ENCODE measurements at regions not wholly inside any gene's neighbourhood (a gene's known extent, or its start where the extent isn't known, plus 50 kb on each side); places are given as distances from the start of the nearest gene placed in this dataset.
A peak's percentile ranks its signal among the peaks of the same experiment; 100 is the strongest.

DNA sequence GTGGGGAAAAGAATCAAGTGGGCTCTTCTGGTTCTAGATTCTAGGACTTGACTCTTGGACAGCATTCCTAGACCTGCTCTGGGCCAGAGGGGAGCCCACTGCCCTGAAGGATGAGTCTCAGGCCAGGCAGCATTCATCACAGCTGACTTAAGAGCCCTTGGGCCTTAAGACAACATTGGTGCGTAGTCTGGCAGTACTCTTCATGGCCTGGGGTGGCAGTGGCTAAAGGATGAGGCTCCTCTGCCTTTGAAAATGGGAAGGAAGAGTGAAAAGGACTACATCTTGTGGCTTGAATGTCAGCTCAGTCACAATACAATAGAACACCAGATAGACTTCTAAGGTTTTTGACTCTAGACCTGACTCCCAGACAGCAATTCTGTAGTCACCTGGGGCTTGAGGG lies 1415.1 kb upstream of the PRMT6 start:
- DNase-seq: no peak

DNA sequence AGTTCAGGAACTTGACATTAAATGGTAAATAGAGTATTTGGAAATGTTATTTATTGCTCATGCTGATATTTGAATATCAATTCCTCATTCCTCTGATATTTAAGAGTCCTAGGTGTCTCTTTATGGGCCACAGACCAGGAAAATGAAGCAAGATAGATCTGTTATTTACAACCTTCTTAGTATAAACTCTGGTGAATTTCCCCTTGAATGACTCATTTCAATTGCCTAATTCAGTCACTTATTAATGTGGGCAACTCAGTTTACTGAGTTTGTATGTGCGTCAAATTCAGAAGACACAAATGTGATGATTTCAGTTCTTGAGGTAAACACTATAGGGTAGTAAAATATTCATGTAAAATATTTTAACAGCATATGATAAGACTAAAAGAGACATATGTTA lies 1404.4 kb upstream of the PRMT6 start:
- DNase-seq: no peak

DNA sequence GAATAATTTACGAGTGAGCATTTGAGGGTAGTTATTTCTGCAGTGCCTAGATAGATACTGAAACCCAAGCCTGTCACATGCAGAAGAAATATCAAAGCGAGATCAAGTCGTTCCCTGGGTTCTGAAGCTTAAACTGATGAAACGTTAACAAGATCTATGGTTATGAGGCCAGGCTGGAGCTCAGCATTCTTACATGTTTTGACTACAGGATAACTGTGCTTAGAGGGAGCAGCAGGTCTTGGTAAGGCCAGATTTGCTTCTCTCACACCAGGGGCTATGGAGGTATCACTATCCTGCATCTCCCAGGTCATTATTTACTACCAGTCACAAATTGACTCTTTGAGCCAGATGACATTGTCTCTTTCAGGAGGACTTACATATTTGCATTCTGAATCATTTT lies 1401.4 kb upstream of the PRMT6 start:
- DNase-seq: no peak

DNA sequence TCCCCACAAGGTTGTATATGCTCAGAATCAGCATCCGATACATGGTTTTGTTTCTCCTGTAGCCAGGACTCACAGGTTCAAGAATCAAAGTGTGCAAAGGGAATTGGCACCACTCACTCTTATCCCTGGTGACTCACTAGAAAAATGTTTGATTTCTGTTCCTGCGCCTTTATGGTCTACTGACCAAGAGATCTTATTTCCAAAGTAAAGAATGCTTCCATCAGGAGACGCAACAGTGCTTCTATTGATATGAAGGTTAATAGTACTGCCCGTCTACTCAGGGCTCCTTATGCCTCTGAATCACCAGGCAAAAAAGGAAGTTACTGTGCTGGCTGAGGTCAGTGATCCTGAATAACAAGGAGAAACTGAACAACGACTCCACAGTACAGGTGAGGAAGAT lies 1392.0 kb upstream of the PRMT6 start:
- DNase-seq: no peak

DNA sequence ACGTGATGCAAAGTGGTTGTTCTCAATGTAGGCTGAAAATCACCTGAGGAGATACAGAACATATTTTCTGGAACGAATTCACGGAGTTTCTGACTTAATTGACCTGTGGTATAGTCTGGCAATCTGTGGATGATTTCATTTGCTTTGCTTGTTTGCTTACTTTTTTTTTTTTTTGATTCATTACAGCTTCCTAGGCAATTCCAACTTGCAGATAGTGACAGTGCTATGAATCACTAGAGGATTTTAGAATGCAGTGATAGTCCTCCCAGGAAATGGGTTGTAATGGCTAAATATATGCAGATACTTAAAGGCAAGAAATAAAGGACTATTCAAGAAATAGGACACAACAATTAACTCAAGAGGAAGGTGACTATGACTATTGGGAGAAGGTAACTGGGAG lies 1378.1 kb upstream of the PRMT6 start:
- no peak for DNase-seq

DNA sequence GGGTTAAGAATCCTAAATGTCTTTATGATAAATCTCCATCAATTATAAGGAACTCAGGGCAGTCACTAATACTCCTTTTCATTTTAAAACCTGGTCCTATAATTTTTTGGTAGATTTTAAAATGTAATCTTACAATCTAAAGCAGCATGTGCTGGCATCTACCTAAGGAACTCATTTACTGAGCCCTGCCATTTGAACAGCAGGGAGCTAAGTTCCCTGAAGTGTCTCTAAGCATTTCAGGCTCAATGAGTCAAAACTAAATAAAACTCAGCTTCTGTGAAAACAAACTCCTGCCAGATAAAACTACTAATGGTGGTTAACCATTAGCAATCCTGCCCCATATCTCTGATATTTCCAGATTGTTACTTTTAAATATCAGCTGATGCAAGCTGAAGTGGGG lies 1371.8 kb upstream of the PRMT6 start:
- no peak for DNase-seq

DNA sequence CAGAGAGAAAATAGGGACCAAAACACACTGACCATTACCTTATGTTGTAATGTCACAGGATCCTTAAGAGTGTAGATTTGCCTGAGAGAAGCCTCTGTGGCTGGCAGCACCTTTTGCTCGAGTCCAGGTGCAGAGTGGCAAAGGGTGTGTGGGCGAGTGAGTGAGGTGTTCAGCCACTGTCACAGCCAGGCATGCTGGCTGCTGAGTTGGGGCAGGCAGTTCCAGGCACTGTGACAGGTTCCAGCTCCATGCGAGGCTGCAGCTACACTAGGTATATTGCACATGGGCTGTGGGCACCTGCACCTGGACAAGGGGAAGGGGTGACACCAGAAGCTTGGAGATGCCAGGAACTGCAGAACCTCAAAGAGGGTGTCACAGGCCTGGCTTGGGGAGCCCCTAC lies 1370.4 kb upstream of the PRMT6 start:
- DNase-seq: no peak

DNA sequence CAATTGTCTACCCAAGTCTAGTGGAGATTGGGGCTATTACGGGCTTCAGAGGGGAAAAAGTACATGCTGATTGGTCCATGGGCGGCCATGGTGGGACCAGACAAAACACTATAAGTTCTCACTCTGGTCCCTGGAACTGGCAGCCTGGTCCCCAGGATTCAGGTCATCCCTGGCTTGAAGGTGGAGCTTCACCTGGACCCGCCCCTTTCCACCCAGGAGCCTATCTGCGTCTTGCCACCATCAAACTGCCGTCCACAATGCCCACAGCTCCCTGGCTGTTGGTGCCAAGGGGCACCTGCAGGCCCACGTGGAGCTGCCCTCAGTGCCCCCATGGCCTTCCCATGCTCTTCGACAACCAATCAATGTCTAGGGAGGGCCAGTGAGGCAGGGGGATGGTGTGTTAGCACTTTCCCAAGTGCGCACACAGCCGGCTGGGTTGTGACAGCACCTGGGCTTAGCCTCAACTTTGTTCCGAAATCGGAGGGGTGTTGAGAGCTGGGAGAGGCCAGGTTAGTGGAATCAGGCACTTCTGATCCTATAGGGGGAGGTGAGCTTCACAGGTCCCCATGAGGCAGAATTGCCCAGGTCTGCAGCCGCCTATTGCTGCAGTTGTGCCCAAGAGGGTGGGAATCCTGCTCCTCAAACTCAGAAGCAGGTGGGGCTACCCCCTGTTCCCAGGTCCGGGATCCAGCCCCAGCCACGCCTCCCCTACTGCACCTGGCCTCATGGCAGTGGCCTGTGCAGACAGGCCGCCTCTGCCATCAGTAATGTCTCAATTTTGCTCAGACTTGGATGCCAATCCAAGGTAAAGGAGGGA lies 1369.4 kb upstream of the PRMT6 start:
- no peak for DNase-seq

DNA sequence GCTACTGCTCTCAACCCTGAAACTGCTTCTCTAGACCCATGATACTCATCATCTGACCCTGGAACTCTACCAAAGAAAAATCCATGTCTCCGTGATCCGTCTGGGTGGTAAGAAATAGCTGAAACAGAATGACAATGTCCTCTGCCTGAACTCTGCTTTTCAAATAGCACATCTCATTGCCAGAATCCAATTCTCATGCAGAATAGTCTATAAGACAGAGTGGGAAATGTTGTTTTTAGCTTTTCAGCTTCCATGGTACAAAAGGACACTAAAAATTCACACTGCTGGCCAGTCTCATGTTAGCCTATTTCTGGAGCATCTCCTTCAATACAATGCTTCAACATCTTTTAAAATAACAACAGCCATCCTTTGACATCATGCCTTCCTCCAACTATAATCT lies 1355.8 kb upstream of the PRMT6 start:
- DNase-seq: no peak

DNA sequence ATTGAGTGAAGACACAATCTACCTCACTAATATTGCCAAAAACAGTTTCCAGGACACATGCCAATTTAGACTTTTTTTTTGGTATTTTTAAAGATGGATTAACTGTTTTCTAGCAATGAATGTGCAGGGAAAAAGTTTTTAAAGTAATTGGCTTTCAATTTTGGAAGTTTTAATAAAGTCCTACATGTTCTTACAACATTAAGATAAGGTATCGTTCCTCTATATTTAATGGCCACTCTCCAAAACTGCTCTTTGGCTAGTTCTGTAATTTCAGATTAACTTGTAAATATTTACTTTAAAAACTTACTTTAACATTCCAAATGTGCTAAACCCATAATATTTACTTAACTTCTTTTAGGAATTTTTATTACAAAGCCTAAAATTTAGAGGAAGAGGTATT lies 1332.2 kb upstream of the PRMT6 start:
- DNase-seq: no peak

DNA sequence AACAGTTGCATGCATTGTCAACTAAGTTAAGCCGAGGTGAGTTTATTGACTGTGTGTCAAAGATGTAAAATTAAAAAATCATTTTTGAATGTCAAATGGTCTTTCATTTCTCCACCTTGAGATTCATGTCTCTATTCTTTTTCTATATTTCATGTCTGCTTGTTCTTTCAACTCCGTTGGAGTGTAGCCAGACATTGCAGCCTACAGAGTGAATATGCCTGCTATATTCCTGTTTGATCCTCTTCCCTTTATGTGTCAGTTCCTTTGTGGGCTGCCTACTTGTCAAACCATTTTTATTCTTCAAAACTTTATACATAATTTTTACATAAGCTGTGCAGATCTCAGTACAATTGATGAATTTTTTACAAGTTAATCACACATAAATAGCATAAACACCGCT lies 1325.8 kb upstream of the PRMT6 start:
- no peak for DNase-seq

DNA sequence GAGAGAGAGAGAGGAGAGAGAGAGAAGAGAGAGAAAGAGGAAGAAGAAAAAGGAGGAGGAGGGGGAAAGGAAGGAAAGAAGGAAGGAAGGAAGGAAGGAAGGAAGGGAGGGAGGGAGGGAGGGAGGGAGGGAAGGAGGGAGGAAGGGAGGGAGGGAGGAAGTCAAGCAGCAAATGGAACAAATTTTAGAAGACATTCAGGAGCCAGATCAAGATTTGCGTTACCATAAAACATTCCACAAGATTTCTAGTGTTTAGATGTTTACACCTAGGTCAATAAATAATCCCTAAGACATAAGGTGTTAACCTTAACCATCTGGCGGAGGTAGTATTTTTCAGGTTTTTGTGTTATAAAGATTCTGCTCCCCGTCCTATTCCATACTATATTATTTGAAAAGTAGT lies 1320.1 kb upstream of the PRMT6 start:
- DNase-seq: no peak

DNA sequence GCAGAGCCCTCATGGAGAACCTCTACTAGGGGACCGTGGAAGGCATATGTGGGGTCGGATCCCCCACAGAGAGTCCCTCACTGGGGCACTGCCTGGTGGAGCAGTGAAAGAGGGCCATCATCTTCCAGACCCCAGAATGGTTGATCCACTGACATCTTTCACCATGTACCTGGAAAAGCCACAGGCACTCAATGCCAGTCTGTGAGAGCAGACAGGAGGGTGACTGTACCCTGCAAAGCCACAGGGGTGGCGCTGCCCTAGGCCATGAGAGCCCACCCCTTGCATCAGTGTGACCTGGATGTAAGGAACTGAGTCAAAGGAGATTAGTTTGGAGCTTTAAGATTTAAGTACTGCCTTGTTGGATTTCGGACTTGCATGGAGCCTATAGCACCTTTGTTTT lies 1276.7 kb upstream of the PRMT6 start:
- DNase-seq: no peak

DNA sequence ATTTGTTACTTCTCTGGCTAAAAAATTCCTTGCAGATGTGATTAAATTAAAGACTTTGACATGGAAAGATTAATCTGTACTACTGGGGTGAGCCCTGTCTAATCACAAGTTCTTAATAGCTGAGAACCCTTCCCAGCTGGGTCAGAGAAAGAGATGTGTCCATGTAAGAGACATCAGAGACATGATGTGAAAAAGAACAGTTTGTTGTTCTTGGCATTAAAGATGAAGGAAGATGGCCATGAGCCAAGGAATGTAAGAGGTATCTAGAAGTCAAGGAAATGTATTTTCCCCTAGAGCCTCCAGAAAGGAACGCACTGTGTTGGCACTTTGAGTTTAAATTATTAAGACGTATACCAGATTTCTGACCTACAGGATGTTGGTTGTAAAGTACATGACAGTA lies 1271.5 kb upstream of the PRMT6 start:
- DNase-seq: no peak

DNA sequence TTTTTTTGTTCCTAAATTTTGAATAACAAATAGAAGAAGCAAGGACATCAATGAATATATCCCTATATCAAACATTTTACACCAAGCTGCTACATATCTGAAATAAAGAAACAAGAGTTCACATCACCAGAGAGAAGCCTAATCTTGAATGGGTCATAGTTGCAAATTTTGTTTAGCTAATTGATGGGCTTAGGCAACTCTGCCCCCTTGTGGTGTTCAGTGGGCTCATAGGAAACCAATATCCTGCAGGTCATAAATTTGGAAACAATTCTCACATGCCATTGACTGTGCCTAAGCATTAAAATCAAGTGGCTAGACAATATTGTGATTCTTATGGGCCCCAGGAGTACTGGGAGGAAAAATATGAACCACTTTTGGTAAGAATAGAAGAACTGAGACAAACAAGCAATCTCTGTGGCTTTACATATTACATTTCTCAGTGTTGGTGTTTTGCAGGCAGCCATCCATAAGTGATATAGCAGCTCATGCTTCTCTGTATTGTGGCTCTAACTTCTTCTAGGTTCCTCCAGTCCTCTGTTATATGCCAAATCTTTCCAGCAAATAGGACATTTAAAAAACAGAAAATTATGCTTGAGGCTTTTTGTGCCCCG lies 1262.8 kb upstream of the PRMT6 start:
- DNase-seq: peak in 1 of 5 donors; percentile 0

DNA sequence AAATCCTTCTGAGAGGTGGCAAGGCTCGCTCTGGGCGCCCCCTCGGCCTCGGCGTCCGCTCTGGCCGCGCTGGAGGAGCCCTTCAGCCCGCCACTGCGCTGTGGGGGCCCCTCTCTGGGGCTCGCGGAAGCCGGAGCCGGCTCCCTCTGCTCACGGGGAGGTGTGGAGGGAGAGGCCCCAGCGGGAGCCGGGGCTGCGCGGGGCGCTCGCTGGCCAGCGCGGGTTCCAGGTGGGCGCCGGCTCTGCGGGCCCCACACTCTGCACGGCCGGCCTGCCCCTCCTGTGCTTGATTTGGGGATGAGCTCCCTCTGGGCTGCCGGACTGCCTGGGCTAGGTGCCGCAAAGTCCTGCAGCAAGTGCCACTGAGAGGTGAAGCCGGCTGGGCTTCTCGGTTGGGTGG lies 1260.7 kb upstream of the PRMT6 start:
- DNase-seq: no peak

DNA sequence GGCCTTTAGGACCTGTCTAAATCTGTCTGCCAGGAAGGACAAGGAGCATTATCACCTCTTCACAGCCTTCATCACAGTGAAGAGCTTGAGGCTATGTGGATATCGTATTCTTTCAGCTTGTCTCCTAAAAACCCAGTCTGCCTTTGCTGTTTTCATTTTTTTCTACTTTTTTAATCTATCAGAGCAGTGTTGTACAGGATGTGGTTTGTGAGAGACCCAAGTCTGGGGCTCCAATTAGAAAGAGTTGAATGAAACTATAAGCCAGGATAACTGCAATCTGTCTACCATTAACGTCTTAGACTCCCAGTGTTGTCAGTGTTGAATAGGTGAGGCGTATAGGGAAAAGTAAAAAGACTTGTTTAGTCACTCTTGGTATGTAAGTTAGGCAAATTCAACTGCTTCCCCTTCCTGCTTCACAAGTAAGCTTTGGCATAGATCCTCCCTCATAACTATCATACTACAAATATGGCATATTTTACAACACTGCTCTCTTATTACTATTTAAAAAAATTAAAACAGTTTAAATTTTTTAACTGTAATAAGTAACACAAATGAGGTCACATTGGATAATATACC lies 1225.8 kb upstream of the PRMT6 start:
- DNase-seq: no peak

DNA sequence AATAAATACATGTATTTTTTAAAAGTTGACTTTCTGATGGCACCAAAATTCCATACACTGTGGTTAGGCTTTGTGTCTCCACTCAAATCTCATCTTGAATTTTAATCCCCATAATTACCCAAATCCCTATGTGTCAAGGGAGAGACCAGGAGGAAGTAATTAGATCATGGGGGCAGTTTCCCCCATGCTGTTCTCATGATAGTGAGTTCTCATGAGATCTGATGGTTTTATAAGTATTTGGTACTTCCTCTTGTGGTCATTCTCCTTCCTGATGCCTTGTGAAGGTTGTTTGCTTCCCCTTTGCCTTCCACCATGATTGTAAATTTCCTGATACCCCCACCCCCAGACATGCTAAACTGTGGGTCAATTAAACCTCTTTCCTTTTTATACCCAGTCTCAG lies 1218.4 kb upstream of the PRMT6 start:
- DNase-seq: no peak

DNA sequence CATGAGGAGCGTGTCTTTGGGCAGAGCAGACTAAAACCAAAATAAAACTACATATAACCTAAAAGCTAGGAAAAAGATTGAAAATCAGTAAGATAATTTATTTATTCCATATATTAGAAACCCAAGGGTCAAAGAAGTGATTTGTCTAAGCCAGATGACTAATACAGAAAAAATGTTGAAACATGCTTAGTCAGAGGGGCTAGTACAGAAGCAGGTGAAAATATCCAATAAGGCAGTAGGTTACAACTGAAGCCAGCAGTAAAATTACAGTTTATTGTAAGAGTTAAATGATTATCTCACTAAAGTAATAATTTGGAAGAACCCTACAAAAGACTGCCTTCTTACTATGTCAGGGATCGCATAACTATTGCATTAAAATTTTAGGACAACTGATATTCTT lies 1190.9 kb upstream of the PRMT6 start:
- DNase-seq: no peak

DNA sequence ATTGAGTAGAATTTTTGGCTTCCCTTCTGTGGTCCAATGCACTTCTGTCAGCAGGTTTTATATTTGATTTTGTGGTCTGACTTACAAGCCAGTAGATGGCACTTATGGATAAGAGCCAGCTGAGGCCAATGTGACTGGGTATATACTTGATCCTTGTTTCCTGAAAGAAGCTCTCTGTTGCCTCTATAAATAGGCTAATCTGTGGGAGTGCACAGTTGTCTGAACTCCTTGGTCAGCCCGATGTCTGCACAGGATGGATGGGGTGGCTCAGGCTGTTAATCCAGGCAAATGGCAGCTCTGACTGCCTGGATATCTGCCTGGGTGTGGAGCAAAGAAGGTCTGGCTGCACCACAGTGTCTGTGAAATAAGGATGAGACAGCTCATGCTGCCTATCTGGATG lies 1183.7 kb upstream of the PRMT6 start:
- no peak for DNase-seq

DNA sequence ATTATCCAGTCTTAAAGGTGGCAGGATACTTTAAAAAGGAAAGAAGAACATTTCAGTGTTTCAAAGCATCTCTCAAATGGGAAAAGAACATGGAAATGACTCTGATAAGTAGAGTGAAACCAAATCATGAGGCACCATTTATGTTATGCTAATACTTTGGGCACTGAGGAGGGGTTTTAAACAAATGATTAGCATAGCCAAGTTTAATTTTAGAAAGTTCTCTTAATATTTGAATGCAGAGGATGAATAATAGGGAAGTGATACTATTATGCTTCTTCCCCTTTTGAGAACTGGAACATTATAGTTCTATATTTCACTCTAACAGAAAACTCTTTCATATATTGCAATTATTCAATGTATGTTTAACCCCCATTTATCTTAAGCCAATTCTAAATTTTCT lies 1181.9 kb upstream of the PRMT6 start:
- no peak for DNase-seq

DNA sequence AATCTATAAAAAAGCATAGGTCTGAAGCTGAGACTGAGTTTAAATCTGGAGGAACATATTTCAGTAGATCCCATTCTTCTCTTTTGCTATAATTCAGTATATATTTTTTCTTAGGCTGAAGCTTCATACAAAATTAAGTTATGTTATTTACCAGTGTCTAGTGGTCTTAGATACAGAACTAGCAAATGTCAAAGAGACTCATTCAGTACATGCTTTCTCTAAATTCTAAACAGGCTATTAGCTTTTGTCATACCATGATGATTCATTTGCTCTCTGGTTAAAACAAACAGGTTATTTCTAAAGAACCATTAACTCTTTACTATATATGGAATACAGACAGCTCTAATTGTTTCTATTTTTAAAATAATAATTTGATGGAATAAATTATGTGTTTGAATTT lies 1170.2 kb upstream of the PRMT6 start:
- no peak for DNase-seq

DNA sequence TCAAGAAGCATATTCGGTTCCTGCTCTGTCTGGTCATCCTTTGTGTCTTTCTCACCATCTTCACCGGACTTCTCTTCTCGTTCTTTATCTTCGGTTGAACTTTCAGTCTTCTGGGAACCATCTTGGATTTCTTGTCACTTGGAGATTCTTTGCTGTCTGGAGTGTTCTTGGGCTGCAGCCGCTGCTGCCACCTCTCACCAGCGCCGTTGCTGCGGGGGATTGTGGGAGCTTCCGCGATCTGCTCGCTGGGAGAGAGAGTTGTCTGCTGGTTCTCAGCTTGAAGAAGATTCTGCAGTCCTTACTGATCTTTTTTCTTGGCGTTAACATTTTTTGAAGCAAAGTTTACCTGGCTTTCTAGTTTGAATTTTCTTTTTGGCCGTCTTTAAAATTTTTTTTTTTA lies 1165.2 kb upstream of the PRMT6 start:
- no peak for DNase-seq

DNA sequence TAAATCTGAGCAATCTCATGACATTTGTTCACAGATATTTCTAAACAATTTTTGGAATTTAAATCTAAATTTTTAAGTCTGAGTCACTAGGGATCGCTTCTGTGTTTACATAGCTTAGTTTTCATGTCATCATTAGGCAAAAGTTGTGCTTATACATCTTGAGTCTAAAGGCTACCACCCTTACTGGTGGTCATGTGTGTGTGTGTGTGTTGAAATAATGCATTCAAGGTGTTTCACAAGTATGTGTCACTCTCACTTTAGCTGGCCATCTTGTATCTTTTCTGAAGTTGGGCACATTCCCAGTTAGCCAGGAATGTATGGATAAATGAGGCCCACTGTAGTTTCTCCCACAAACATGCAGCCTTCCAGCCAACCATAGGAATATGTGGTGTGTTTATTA lies 1162.5 kb upstream of the PRMT6 start:
- no peak for DNase-seq

DNA sequence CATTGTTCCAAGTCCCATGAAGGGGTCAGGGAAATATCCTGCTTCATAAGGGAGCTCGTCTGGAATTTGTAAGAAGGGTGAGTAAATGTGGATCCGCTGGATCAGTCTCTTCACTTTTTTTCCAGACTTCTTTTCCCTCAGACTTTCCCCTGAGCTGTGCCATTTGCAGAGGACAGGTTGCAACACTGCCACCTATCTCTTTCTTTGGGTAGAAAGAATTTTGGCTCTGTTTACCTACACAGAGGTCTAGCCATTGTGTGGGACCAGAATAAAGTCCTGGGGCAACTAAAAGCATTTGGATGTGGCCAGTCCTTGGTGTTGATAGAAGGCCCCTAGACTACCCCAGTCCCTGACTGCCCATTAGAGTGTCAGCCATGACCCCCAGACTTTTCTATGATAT lies 1146.7 kb upstream of the PRMT6 start:
- DNase-seq: no peak

Data from T-helper 1 cell (primary cell).